ENCODE measurements at regions not wholly inside any gene's neighbourhood (a gene's known extent, or its start where the extent isn't known, plus 50 kb on each side); places are given as distances from the start of the nearest gene placed in this dataset.
"Not testable (repeated sequence)": the region's sequence is repeated elsewhere in the genome, so short reads cannot be mapped to it uniquely, and the experiment has no call there.

DNA sequence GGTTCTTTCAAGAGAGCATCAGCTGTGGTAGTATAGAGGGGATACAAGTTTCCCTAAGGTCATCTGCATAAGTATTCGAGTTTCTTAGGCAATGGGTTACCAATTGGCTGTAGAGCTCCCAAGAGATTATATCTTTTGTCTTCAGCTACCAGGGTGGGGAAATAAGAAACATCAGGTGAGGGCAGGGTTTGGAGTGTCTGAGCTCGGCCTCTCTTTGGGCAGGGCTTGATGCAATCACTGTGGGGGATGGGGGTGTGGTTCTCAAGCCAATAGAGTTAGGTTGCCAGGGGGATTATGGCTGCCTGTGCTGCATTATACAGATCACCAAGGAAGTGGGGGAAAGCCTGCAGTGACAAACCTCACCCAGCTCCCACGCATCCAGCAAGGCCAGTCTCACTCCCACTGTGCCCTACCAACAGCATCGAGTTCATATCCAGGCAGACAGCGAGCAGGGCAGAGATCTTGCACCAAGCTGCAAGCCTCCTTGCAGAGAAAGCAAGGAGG, 172.1 kb upstream of the MAGEE2 start:
- CTCF ChIA-PET = no interaction called here
- DNase-seq = no peak
- BruUV-seq (replicated peaks) = no TSS peak

DNA sequence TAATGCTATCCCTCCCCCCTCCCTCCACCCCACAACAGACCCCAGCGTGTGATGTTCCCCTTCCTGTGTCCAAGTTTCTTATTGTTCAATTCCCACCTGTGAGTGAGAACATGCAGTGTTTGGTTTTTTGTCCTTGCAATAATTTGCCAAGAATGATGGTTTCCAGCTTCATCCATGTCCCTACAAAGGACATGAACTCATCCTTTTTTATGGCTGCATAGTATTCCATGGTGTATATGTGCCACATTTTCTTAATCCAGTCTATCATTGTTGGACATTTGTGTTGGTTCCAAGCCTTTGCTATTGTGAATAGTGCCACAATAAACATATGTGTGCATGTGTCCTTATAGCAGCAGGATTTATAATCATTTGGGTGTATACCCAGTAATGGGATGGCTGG, 176.3 kb upstream of the MAGEE2 start:
- H3F3A ChIP-seq (ENCODE audit: insufficient read depth, low read depth); H4K20me1 ChIP-seq (ENCODE audit: insufficient read depth); H2AFZ ChIP-seq; H3K79me2 ChIP-seq (ENCODE audit: low read depth); H3K9me2 ChIP-seq (ENCODE audit: insufficient read depth); POLR2A ChIA-PET (ENCODE audit: unreplicated experiment); BruUV-seq (replicated peaks); H3K27me3 ChIP-seq (ENCODE audit: insufficient read depth, low read depth); H3K36me3 ChIP-seq (ENCODE audit: low read depth); H3K9me3 ChIP-seq (ENCODE audit: insufficient read depth, low read depth); intact Hi-C loops (cut with micrococcal nuclease; ENCODE audit: unreplicated experiment); CTCF ChIA-PET; H3K4me3 ChIP-seq; H3K4me2 ChIP-seq; H3K27ac ChIP-seq; H3K4me1 ChIP-seq (replicated peaks; ENCODE audit: insufficient read depth); DNase-seq: not testable (repeated sequence)

More for the DNA sequence above, 172.1 kb upstream of the MAGEE2 start:
- intact Hi-C loops (cut with micrococcal nuclease; ENCODE audit: unreplicated experiment) = no loop called here
- Histone ChIP-seq H3K9me3 (ENCODE audit: insufficient read depth, low read depth) (no peaks in the 10 kb centered on the region), H4K20me1 (ENCODE audit: insufficient read depth) (no peaks in the 10 kb centered on the region), H3K27me3 (ENCODE audit: insufficient read depth, low read depth) (no peaks in the 10 kb centered on the region), H3K27ac (no peak overlapping the region), H3F3A (ENCODE audit: insufficient read depth, low read depth) (no peaks in the 10 kb centered on the region), H3K4me3 (no peak overlapping the region), H3K4me2 (no peak overlapping the region), H2AFZ (no peak overlapping the region), H3K4me1 (replicated peaks; ENCODE audit: insufficient read depth) (no peaks in the 10 kb centered on the region), H3K79me2 (ENCODE audit: low read depth) (no peaks in the 10 kb centered on the region), H3K9me2 (ENCODE audit: insufficient read depth) (no peaks in the 10 kb centered on the region), H3K36me3 (ENCODE audit: low read depth) (no peaks in the 10 kb centered on the region)
- TF ChIP-seq, protein P1, sequence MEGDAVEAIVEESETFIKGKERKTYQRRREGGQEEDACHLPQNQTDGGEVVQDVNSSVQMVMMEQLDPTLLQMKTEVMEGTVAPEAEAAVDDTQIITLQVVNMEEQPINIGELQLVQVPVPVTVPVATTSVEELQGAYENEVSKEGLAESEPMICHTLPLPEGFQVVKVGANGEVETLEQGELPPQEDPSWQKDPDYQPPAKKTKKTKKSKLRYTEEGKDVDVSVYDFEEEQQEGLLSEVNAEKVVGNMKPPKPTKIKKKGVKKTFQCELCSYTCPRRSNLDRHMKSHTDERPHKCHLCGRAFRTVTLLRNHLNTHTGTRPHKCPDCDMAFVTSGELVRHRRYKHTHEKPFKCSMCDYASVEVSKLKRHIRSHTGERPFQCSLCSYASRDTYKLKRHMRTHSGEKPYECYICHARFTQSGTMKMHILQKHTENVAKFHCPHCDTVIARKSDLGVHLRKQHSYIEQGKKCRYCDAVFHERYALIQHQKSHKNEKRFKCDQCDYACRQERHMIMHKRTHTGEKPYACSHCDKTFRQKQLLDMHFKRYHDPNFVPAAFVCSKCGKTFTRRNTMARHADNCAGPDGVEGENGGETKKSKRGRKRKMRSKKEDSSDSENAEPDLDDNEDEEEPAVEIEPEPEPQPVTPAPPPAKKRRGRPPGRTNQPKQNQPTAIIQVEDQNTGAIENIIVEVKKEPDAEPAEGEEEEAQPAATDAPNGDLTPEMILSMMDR (conservative IDR thresholded peaks at IDR 0.05) = no peak
- TF ChIP-seq EZH2 (IDR thresholded peaks at IDR 0.05; ENCODE audit: low read depth) = no peak
- POLR2A ChIA-PET (ENCODE audit: unreplicated experiment) = no interaction called here

DNA sequence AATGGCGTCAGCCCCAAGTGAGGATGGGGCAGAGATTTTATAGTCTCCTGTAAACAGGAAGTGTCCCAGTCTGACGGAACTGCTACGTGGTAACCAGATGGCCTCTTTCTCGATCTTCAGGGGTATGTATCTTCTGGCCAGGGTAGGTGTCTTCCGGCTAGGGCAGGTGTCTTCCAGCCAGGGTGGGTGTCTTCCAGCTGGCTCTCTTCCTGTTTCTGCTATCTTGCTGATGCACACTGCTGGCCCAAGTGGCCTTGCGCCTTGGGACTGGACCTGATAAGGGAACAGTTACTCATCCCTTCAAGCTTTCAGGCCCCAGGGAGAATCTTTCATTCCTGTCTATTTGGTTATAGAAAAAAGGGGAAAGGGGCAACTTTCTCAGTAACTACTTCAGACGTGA, 178.7 kb upstream of the MAGEE2 start:
- no peaks in the 10 kb centered on the region for H3K9me3 ChIP-seq (ENCODE audit: insufficient read depth, low read depth)
- TF ChIP-seq EZH2 (IDR thresholded peaks at IDR 0.05; ENCODE audit: low read depth) = no peak
- TF ChIP-seq, protein P1 (conservative IDR thresholded peaks at IDR 0.05) = no peak
- no peaks in the 10 kb centered on the region for H3K79me2 ChIP-seq (ENCODE audit: low read depth)
- ChIA-PET POLR2A (ENCODE audit: unreplicated experiment) (no interaction called here), CTCF (no interaction called here)
- no peaks in the 10 kb centered on the region for H3K9me2 ChIP-seq (ENCODE audit: insufficient read depth)
- no peak overlapping the region for H3K4me3 ChIP-seq
- no peaks in the 10 kb centered on the region for H3F3A ChIP-seq (ENCODE audit: insufficient read depth, low read depth)
- H3K27ac ChIP-seq = no peak overlapping the region
- H3K4me1 ChIP-seq (replicated peaks; ENCODE audit: insufficient read depth) = no peaks in the 10 kb centered on the region
- no peak overlapping the region for H2AFZ ChIP-seq
- no peaks in the 10 kb centered on the region for H3K27me3 ChIP-seq (ENCODE audit: insufficient read depth, low read depth)
- DNase-seq = no peak
- BruUV-seq (replicated peaks) = no TSS peak
- no peaks in the 10 kb centered on the region for H3K36me3 ChIP-seq (ENCODE audit: low read depth)
- no peaks in the 10 kb centered on the region for H4K20me1 ChIP-seq (ENCODE audit: insufficient read depth)
- no peak overlapping the region for H3K4me2 ChIP-seq
- intact Hi-C loops (cut with micrococcal nuclease; ENCODE audit: unreplicated experiment) = no loop called here

DNA sequence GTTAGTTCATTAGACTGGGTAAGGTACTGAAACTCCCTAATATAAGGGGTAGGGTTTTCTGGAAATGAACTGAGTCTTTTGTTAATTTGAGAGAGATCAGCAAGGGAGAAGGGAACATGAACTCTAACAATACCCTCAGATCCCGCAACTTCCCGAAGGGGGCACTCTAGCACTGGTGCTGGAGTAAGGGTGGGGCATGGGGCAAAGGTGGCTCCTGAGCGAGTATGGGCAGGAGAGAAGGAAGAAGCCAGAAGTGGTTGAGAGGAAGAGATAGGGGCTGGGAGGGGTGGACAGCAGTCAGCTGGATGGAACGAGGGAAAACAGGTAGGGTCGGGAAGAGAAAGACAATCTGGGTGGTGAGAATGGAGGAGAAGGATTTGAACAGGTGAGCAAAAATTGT, 183.2 kb upstream of the MAGEE2 start:
- H3K9me2 ChIP-seq (ENCODE audit: insufficient read depth) = no peaks in the 10 kb centered on the region
- no peaks in the 10 kb centered on the region for H4K20me1 ChIP-seq (ENCODE audit: insufficient read depth)
- intact Hi-C loops (cut with micrococcal nuclease; ENCODE audit: unreplicated experiment) = no loop called here
- no peaks in the 10 kb centered on the region for H3F3A ChIP-seq (ENCODE audit: insufficient read depth, low read depth)
- no peak for DNase-seq
- H2AFZ ChIP-seq = no peak overlapping the region
- H3K4me1 ChIP-seq (replicated peaks; ENCODE audit: insufficient read depth) = no peaks in the 10 kb centered on the region
- H3K27ac ChIP-seq = no peak overlapping the region
- ChIA-PET POLR2A (ENCODE audit: unreplicated experiment) (no interaction called here), CTCF (no interaction called here)
- H3K36me3 ChIP-seq (ENCODE audit: low read depth) = no peaks in the 10 kb centered on the region
- BruUV-seq (replicated peaks) = no TSS peak
- H3K27me3 ChIP-seq (ENCODE audit: insufficient read depth, low read depth) = no peaks in the 10 kb centered on the region
- H3K9me3 ChIP-seq (ENCODE audit: insufficient read depth, low read depth) = no peaks in the 10 kb centered on the region
- H3K79me2 ChIP-seq (ENCODE audit: low read depth) = no peaks in the 10 kb centered on the region
- TF ChIP-seq EZH2 (IDR thresholded peaks at IDR 0.05; ENCODE audit: low read depth) = no peak
- TF ChIP-seq, protein P1 (conservative IDR thresholded peaks at IDR 0.05) = peak; percentile 30; the same call in 1 of the 2 replicates
- no peak overlapping the region for H3K4me2 ChIP-seq
- H3K4me3 ChIP-seq = no peak overlapping the region
